ENCODE measurements at regions not wholly inside any gene's neighbourhood (a gene's known extent, or its start where the extent isn't known, plus 50 kb on each side); places are given as distances from the start of the nearest gene placed in this dataset.

- TF ChIP-seq YY1 (IDR thresholded peaks at IDR 0.05; ENCODE audit: insufficient read depth, insufficient read length) (no peak), ZNF274 (IDR thresholded peaks at IDR 0.05; ENCODE audit: low read depth, low read length) (no peak), SUZ12 (IDR thresholded peaks at IDR 0.05; ENCODE audit: extremely low read depth, insufficient read depth, insufficient read length) (no peak)
Measured at GRCh38 chr14:38838049-38838978, 264.7 kb downstream of the SEC23A start.
